ENCODE measurements at regions not wholly inside any gene's neighbourhood (a gene's known extent, or its start where the extent isn't known, plus 50 kb on each side); places are given as distances from the start of the nearest gene placed in this dataset.

GRCh38 chr5:2602451-2603271, 148.8 kb downstream of the IRX2 start:
- FAIRE-seq: no peak

- FAIRE-seq: no peak
Observed at GRCh38 chr5:2598503-2598902, 153.0 kb downstream of the IRX2 start.

DNA sequence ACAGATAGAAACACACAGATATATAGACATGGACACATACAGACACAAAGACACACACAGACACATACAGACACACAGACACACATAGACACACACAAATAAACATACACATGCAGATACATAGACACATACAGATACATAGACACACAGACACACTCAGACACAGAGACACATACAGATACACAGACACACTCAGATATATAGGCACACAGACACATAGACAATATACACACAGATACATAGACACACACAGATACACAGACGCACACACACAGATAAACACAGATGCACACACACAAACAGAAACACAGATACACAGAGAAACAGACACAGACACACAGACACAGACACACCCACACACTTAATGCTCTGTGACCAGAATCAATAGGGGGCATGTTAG, 156.8 kb downstream of the IRX2 start:
- FAIRE-seq: no peak

DNA sequence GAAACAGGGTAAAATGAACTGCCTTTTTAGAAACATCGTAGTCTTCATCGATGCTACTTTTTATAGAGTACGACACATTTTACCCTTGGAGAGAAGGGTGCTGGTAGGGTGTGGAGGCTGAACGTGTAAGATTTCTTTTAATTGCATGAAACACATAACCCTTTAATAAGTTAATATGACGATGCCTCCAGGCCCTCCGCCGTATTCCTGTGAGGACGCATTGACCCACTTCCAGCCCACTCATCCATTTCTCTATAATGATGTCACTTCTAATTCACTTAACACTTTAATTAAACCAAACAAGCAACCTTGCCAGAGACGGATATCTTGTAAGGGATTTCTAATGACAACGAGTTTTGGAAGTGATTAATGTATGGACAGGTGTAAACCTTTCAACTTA, 158.7 kb downstream of the IRX2 start:
- FAIRE-seq: no peak

GRCh38 chr5:2591777-2592453, 159.6 kb downstream of the IRX2 start:
- FAIRE-seq: no peak

DNA sequence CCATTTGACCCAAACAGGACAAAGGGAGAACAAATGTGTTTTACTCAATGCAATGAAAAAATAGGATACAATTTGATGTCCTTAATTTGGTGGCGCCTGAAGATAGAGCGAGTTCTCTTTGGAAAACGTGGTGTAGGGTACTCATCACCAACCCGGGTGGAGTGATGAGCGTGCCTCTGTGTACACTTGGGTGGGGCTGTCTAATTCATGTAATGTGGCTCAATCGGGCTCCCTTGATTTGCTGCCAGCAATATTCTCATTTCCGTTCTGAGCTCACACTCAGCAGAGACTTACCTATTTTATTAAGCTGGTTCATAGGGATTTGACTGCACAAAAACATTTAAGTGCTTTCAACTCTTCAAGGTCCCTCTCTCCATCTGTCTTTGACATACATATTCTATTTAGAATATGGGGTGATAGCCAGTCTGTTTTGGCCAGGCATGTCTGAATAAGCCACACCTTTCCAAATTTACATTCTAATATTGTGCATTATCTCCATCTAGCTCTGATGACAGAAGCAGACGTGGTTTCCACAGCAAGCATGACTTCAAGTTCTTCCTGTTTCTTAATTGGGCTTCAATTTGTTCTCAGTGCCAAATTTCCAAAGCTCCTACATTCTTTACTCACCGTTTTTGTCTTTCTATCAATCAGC, 162.5 kb downstream of the IRX2 start:
- no peak for FAIRE-seq

- no peak for FAIRE-seq
Observed at GRCh38 chr5:2587189-2588031, 164.1 kb downstream of the IRX2 start.

- FAIRE-seq: no peak
Observed at GRCh38 chr5:2586016-2586715, 165.3 kb downstream of the IRX2 start.

GRCh38 chr5:2584579-2585269, 166.8 kb downstream of the IRX2 start:
- FAIRE-seq: no peak

GRCh38 chr5:2582507-2582906, 169.0 kb downstream of the IRX2 start:
- no peak for FAIRE-seq

DNA sequence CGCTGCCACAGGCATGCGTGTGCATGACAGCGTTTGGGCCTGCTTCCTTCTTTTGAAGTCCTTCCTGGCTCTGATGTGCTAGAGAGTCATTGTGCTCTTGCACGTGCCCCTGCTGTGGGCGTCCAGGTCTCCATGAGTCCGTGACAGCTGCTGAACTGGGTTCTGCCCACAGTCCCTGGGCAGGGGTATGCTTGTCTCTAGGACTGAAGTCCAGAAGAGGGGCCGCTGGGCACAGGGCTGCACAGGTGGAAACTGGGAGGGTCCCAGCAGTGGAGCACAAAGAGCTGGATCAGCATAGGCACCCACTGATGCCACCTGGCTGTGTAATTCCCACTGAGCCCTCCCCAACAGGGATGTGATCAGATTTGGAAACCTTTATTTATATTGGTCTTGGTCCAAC, 169.4 kb downstream of the IRX2 start:
- no peak for FAIRE-seq

DNA sequence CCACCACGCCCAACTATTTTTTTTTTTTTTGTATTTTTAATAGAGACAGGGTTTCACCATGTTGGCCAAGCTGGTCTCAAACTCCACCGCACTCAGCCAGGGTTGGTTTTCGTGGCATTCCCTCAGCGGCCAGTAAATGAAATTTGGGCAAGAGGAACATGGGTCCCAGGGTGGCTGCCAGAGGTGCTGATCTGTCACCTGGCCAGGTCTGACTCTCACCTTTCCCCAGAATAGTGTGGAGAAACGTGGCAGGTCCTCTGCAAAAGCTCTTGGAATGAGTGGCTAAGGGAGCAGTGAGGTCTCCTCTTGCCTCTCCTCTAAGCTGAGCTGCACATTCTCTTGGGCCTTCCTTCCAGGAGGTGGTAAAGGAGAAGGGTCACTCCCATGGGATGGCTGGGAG, 170.1 kb downstream of the IRX2 start:
- no peak for FAIRE-seq

DNA sequence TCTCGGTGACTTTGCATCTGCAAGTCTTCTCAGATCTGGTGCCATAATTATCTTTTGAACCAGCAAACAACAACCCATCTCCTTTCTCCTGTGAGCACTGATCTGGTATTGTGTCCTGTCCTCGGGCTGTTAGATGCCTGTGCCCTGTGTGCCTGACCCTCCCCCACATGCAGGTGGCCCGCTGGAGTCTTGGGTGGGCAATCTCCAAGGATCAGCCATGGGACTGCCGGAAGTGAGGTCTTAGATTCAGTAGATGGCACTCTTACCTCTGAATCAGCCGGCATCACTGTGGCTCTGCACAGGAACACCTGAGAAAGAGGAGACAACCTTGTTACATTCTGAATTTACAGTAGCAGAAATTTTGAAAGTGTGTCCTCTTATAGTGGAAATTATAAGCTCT, 172.4 kb downstream of the IRX2 start:
- no peak for FAIRE-seq

GRCh38 chr5:2577312-2578036, 174.0 kb downstream of the IRX2 start:
- no peak for FAIRE-seq

- FAIRE-seq: no peak
Observed at GRCh38 chr5:2576823-2577222, 174.7 kb downstream of the IRX2 start.

DNA sequence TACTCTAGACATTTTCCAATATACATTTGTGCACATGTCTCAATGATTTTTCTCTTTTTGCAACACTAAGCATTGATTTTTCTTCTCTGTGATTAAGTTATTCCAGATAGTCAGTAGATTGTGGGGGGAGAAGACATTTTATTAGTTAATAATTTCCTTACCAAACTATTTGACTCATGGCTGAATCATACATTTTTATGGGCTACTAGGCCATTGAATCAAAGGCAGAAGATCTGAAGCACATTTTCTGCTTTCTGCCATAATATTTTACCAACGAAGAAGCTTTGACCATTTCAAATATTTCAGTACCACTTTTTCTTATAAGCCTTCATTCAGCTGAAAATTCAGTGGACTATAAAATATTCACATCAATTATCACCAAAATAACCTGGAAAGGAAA, 175.6 kb downstream of the IRX2 start:
- no peak for FAIRE-seq

DNA sequence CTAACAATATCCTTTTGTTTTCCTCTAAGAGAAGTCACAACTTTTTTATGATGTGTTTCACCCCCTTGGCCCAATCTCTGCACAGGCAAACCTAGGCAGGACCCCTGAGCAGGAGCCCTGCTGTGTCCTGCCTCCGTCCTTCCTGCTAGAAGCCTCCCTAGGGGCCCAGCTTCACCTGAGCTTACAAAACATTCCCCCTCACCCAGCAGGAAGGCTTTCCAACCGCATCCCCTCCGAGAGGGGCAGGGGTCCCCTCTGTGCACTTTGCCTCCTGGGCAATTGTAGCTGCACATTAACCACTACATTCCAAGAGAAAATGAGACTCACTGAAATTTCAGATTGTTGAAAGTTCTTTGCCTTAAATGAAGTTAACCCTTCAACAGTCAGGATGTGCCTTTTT, 176.2 kb downstream of the IRX2 start:
- FAIRE-seq: no peak

DNA sequence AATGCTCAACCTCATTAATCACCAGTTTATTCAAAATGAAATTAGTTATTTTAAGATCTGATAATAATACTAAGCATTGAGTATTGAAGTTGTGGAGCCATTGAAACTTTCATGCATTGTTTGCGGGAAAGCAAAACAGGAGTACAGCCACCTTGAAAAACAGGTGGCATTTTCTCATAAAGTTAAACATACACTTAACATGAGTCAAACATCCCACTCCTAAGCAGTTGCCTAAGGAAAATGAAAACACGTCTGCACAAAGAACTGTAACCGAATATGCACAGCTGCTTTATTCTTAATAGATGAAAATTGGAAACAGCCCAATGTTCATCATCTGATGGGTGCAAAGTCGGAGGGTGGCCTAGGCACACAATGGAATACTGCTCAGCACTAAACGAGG, 177.3 kb downstream of the IRX2 start:
- no peak for FAIRE-seq

DNA sequence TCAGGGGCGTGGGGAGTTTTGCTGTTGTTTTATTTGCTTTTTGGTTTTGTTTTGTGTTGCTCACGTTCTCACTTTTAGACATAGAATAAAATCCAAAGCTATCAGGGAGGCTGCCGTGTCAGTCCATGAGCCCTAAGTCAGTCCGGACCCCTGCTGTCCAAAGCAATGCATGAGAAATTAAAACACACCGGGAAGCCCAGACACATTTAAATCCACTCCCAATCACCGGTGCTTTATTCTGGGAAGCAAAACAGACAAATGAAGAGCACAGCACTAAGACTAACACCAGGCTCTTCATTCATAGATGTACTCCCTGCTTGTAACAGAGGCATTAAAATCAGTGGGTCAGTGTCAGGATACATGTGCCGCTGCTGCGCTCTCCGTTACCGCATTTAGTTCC, 180.9 kb downstream of the IRX2 start:
- FAIRE-seq: no peak

DNA sequence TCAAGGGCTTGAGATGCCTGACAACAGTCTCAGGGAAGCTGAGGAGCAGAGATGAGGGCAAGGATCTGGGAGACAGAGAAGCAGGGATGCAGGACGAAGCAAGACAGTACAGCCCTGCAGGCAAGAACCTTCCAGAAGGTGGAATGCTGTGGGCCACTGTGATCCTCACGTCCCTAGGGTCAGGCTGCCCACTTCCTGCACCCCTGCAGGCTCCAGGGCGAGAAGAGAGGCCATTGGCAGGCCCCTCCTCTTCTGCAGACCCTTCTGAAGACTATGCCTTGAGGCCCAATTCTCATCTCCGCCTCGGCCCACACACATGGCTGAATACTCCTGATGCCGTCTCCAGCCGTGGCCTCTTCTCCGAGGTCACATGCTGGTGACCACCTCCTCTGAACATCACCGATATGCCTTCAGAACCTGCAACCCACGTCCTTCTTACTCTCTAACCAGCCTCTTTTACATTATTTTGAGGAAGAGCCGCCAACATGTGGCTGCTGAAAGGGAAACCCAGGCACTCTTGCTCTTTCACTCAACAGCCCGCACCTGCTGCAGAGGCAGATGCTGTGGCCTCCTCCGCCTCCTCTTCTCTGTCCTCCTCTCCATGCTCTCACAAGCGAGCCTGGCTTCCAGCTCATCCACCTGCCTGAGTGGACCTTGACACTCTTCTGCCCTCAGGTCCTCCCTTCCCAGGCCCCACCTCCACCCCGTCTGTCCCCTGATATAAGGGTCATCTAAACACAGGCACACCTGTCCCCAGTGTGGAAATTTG, 181.5 kb downstream of the IRX2 start:
- FAIRE-seq: no peak
